ENCODE measurements at regions not wholly inside any gene's neighbourhood (a gene's known extent, or its start where the extent isn't known, plus 50 kb on each side); places are given as distances from the start of the nearest gene placed in this dataset.

DNA sequence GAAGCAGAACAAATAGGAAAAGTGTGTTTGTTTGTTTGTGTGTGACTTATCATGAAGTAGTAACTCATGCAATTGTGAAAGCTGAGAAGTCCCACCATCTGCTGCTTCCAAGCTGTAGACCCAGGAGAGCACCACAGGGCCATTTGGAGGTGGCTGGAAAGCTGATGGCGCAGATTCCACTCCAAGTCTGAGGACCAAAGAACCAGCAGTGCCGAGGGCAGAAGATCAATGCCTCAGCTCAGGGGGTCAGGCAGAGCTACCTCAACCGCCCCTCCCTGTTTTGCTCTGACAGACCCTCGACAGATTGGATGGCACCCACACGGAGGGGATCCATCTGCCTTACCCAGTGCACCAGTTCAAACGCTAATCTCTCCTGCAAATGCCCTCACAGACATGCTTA, 896.2 kb downstream of the BRD1 start:
- Mint-ChIP-seq H3K9me3 (peaks cover 24% of the 10 kb centered on the region), H3K4me1 (no peaks in the 10 kb centered on the region; the same call in 2 of the 3 replicates), H3K4me3 (no peak overlapping the region), H3K27me3 (ENCODE audit: insufficient read depth, low read depth, poor library complexity) (peaks cover 5% of the 10 kb centered on the region), H3K36me3 (ENCODE audit: low read depth) (peaks cover 12% of the 10 kb centered on the region; the same call in 1 of the 3 replicates), H3K27ac (no peak overlapping the region)
- DNase-seq (ENCODE audit: low spot score), result no peak
- Histone ChIP-seq H3F3A (replicated peaks; ENCODE audit: low read depth) (no peaks in the 10 kb centered on the region), H3K9me2 (ENCODE audit: insufficient read depth) (no peaks in the 10 kb centered on the region), H3K4me2 (no peak overlapping the region), H3K36me3 (ENCODE audit: insufficient read depth) (peaks cover 22% of the 10 kb centered on the region; the same call in 1 of the 2 replicates), H3K4me1 (ENCODE audit: insufficient read depth) (no peaks in the 10 kb centered on the region), H3K27me3 (ENCODE audit: insufficient read depth) (no peaks in the 10 kb centered on the region), H3K27ac (ENCODE audit: low read depth) (no peak overlapping the region), H2AFZ (no peak overlapping the region), H3K79me2 (replicated peaks; ENCODE audit: insufficient read depth) (no peaks in the 10 kb centered on the region), H4K20me1 (replicated peaks; ENCODE audit: insufficient read depth) (no peaks in the 10 kb centered on the region), H3K4me3 (no peak overlapping the region)
- no peak for TF ChIP-seq ZNF114 (CRISPR knock-in tag; IDR thresholded peaks at IDR 0.05)
- TF ChIP-seq EZH2phosphoT487 (IDR thresholded peaks at IDR 0.05; ENCODE audit: unreplicated experiment), result no peak
- ATAC-seq, result no peak

DNA sequence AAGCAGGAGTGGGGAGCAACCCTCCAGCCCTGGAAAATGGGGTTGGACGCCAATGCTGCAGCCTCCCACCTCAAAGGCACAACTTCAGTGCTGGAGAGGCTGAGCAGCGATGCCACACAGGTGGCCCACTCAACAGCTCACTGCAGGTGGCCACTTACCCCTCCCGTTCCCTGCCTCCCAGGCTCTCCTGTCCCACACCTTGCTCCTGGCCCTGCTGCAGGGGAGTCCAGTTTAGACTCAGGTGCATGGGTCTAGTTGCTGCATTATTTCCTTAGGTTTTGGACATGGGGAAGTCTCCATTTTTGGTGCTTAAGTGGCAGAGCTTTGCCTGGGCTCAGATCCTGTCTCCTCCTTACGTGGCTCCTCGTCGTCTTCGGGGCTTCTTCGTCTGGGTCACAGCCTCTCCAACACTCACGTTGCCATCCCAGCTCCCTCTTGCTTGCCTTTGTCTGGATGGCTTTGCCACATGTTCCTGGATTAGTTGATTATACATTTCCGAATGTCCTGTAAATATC, 898.3 kb downstream of the BRD1 start:
- Histone ChIP-seq H3K9me2 (ENCODE audit: insufficient read depth) (no peaks in the 10 kb centered on the region), H3K79me2 (replicated peaks; ENCODE audit: insufficient read depth) (no peaks in the 10 kb centered on the region), H3K4me1 (ENCODE audit: insufficient read depth) (no peaks in the 10 kb centered on the region), H3K4me2 (no peak overlapping the region), H3K27ac (ENCODE audit: low read depth) (no peak overlapping the region), H3K36me3 (ENCODE audit: insufficient read depth) (peaks cover 15% of the 10 kb centered on the region; the same call in 1 of the 2 replicates), H2AFZ (no peak overlapping the region), H3F3A (replicated peaks; ENCODE audit: low read depth) (no peaks in the 10 kb centered on the region), H4K20me1 (replicated peaks; ENCODE audit: insufficient read depth) (no peaks in the 10 kb centered on the region), H3K27me3 (ENCODE audit: insufficient read depth) (no peaks in the 10 kb centered on the region), H3K4me3 (no peak overlapping the region)
- Mint-ChIP-seq H3K27ac (no peak overlapping the region), H3K9me3 (peaks cover 3% of the 10 kb centered on the region), H3K27me3 (ENCODE audit: insufficient read depth, low read depth, poor library complexity) (peaks cover 6% of the 10 kb centered on the region), H3K4me3 (no peak overlapping the region), H3K36me3 (ENCODE audit: low read depth) (peaks cover under 1% of the 10 kb centered on the region; the same call in 1 of the 3 replicates), H3K4me1 (no peaks in the 10 kb centered on the region; the same call in 2 of the 3 replicates)
- ATAC-seq (no peak), DNase-seq (ENCODE audit: low spot score) (no peak)
- TF ChIP-seq, protein P1, sequence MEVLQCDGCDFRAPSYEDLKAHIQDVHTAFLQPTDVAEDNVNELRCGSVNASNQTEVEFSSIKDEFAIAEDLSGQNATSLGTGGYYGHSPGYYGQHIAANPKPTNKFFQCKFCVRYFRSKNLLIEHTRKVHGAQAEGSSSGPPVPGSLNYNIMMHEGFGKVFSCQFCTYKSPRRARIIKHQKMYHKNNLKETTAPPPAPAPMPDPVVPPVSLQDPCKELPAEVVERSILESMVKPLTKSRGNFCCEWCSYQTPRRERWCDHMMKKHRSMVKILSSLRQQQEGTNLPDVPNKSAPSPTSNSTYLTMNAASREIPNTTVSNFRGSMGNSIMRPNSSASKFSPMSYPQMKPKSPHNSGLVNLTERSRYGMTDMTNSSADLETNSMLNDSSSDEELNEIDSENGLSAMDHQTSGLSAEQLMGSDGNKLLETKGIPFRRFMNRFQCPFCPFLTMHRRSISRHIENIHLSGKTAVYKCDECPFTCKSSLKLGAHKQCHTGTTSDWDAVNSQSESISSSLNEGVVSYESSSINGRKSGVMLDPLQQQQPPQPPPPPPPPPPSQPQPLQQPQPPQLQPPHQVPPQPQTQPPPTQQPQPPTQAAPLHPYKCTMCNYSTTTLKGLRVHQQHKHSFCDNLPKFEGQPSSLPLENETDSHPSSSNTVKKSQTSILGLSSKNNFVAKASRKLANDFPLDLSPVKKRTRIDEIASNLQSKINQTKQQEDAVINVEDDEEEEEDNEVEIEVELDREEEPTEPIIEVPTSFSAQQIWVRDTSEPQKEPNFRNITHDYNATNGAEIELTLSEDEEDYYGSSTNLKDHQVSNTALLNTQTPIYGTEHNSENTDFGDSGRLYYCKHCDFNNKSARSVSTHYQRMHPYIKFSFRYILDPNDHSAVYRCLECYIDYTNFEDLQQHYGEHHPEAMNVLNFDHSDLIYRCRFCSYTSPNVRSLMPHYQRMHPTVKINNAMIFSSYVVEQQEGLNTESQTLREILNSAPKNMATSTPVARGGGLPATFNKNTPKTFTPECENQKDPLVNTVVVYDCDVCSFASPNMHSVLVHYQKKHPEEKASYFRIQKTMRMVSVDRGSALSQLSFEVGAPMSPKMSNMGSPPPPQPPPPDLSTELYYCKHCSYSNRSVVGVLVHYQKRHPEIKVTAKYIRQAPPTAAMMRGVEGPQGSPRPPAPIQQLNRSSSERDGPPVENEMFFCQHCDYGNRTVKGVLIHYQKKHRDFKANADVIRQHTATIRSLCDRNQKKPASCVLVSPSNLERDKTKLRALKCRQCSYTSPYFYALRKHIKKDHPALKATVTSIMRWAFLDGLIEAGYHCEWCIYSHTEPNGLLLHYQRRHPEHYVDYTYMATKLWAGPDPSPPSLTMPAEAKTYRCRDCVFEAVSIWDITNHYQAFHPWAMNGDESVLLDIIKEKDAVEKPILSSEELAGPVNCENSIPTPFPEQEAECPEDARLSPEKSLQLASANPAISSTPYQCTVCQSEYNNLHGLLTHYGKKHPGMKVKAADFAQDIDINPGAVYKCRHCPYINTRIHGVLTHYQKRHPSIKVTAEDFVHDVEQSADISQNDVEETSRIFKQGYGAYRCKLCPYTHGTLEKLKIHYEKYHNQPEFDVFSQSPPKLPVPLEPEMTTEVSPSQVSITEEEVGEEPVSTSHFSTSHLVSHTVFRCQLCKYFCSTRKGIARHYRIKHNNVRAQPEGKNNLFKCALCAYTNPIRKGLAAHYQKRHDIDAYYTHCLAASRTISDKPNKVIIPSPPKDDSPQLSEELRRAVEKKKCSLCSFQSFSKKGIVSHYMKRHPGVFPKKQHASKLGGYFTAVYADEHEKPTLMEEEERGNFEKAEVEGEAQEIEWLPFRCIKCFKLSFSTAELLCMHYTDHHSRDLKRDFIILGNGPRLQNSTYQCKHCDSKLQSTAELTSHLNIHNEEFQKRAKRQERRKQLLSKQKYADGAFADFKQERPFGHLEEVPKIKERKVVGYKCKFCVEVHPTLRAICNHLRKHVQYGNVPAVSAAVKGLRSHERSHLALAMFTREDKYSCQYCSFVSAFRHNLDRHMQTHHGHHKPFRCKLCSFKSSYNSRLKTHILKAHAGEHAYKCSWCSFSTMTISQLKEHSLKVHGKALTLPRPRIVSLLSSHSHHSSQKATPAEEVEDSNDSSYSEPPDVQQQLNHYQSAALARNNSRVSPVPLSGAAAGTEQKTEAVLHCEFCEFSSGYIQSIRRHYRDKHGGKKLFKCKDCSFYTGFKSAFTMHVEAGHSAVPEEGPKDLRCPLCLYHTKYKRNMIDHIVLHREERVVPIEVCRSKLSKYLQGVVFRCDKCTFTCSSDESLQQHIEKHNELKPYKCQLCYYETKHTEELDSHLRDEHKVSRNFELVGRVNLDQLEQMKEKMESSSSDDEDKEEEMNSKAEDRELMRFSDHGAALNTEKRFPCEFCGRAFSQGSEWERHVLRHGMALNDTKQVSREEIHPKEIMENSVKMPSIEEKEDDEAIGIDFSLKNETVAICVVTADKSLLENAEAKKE (CRISPR knock-in tag; IDR thresholded peaks at IDR 0.05), result no peak
- TF ChIP-seq JUNB (IDR thresholded peaks at IDR 0.05; ENCODE audit: unreplicated experiment) (no peak), EZH2phosphoT487 (IDR thresholded peaks at IDR 0.05; ENCODE audit: unreplicated experiment) (no peak), ZNF114 (CRISPR knock-in tag; IDR thresholded peaks at IDR 0.05) (no peak), EZH2 (IDR thresholded peaks at IDR 0.05; ENCODE audit: low read depth, unreplicated experiment) (no peak), NANOG (IDR thresholded peaks at IDR 0.05; ENCODE audit: borderline replicate concordance) (no peak), POLR2AphosphoS5 (IDR thresholded peaks at IDR 0.05; ENCODE audit: low read depth) (no peak), ZNF331 (CRISPR knock-in tag; IDR thresholded peaks at IDR 0.05; ENCODE audit: low read depth) (no peak), CREB1 (CRISPR knock-in tag; IDR thresholded peaks at IDR 0.05; ENCODE audit: low read depth) (no peak), STAT1 (IDR thresholded peaks at IDR 0.05; ENCODE audit: unreplicated experiment) (no peak)
- TF ChIP-seq, protein P2, sequence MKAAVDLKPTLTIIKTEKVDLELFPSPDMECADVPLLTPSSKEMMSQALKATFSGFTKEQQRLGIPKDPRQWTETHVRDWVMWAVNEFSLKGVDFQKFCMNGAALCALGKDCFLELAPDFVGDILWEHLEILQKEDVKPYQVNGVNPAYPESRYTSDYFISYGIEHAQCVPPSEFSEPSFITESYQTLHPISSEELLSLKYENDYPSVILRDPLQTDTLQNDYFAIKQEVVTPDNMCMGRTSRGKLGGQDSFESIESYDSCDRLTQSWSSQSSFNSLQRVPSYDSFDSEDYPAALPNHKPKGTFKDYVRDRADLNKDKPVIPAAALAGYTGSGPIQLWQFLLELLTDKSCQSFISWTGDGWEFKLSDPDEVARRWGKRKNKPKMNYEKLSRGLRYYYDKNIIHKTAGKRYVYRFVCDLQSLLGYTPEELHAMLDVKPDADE (IDR thresholded peaks at IDR 0.05), result no peak
- TF ChIP-seq, protein P3, sequence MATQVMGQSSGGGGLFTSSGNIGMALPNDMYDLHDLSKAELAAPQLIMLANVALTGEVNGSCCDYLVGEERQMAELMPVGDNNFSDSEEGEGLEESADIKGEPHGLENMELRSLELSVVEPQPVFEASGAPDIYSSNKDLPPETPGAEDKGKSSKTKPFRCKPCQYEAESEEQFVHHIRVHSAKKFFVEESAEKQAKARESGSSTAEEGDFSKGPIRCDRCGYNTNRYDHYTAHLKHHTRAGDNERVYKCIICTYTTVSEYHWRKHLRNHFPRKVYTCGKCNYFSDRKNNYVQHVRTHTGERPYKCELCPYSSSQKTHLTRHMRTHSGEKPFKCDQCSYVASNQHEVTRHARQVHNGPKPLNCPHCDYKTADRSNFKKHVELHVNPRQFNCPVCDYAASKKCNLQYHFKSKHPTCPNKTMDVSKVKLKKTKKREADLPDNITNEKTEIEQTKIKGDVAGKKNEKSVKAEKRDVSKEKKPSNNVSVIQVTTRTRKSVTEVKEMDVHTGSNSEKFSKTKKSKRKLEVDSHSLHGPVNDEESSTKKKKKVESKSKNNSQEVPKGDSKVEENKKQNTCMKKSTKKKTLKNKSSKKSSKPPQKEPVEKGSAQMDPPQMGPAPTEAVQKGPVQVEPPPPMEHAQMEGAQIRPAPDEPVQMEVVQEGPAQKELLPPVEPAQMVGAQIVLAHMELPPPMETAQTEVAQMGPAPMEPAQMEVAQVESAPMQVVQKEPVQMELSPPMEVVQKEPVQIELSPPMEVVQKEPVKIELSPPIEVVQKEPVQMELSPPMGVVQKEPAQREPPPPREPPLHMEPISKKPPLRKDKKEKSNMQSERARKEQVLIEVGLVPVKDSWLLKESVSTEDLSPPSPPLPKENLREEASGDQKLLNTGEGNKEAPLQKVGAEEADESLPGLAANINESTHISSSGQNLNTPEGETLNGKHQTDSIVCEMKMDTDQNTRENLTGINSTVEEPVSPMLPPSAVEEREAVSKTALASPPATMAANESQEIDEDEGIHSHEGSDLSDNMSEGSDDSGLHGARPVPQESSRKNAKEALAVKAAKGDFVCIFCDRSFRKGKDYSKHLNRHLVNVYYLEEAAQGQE (IDR thresholded peaks at IDR 0.05; ENCODE audit: unreplicated experiment), result no peak

Measured in GM23338 (cell line).